ENCODE measurements at regions not wholly inside any gene's neighbourhood (a gene's known extent, or its start where the extent isn't known, plus 50 kb on each side); places are given as distances from the start of the nearest gene placed in this dataset.

DNA sequence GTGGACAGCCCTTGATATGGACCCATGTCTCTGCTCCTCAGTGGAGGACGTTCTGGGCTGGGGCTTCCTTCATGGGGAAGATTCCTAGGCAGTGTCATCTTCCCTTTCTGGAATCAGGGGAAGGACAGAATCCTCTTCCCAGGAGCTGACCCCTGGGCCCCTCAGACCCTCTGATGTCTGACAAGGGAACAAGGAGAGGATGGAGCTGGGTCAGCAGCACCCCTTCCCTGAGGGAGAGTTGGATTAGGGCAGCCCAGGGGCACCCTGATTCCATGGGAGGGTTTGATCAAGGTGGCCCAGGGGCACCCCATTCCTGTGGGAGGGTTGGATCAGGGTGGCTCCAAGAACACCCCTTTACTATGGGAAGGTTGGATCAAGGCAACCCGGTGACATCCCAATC, 86.5 kb downstream of the ACKR3 start:
- no peak for DNase-seq

DNA sequence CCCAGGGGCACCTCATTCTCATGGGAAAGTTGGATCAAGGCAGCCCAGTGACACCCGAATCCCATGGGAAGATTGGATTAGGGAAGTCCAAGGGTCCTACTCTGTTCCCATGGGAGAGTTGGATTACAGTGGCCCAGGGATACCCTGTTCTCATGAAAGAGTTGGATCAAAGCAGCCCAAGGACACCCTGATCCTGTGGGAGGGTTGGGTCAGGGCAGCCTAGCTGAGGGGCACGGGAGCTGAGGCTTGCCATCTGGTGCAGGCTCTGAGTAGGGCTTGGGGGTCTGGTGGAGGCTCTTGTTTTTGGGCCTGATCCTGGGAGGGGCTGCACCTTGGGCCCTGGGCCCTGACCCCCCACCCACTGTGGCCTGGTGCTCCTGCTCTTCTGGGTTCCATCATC, 87.1 kb downstream of the ACKR3 start:
- no peak for DNase-seq

- DNase-seq: no peak
Observed at GRCh38 chr2:236657215-236657614, 87.6 kb downstream of the ACKR3 start.

DNA sequence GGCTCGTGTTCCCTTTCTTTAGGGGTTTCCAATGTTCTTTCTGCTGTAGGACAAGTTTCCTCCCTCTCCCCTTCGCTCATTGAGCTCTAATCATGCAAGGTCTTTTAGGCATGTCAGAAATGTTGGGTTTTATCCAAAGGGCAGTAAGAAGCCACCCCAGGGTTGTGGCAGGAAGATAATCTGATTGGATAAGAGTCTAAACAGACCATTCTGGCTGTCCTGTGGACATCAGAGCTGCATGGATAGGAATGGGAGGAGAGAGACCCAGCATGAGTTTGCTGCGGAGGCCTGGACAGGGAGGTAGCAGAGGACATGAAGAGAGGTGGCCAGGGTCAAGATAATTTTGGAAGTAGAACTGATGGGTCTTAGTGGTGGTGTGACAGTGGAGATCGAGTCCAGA, 88.2 kb downstream of the ACKR3 start:
- DNase-seq: no peak

DNA sequence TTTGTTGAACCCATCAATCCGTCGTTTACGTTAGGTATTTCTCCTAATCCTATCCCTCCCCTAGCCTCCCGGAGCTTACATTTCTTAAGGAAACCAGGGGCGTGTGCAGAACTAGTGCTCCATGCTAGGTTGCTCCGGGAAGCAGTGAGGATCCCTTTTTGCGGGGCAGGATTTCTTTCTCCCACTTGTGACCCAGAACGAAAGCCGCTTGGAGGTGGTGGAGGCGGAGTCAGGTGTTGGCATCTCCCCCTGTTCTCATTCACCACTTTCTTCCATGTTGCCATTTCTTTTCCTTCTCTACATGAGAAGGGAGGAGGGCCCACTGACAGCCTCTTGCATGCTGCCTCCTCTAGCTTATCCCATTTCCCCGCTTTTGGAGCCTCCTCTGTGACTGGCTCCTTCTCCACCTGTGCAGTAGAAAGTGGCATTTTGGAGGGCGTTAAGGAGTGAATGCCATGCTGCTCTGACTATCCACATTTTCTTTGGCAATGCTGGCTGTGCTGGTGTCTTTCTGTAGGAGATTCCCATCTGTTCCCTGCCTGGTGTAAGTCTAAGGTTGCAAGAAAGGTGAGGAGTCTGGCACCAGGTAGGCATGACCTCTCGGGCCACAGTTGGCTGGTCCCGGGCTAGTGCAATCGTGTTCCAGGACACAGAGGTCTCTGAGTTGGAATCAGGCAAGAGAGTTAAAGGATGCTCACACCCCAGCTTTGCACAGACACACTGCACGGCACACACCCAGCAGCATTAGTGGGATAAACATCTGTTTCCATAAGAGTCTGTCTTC, 89.5 kb downstream of the ACKR3 start:
- DNase-seq: no peak

DNA sequence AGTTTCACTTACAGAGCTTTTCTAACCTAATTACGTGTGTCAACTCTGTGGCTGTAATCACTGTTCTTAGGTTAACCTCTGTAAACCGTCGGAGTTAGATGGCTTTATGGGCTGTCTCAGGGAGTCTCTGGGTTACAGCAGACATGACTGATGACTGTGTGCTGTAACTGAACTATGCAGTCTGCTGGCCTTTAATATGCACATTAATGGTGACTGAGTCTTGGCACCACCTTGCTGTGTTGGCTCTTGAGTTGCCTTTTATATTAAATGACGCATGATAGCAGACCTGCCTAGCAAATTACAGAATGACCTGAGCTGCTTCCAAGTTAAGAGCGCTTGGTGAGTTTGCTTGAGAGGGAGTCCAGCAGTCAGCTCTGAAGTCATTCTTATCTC, 90.1 kb downstream of the ACKR3 start:
- DNase-seq: no peak

GRCh38 chr2:236661061-236661761, 91.6 kb downstream of the ACKR3 start:
- no peak for DNase-seq

DNA sequence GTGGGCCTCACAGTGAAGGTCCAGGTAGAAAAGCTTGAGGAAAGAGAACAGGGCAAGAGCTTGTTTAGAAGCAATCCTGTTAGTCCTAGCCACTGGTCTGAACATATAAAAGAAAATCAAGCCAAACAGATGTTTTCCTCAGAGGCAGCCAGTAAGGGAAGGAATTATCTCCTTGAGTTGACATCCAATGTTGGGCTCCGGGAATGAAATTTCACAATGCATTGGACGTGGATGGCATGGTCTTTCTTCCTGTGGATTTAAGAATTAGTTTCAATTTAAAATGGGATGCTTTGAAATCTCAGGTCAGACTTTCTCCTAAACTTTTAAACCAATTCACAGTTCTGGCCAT, 92.1 kb downstream of the ACKR3 start:
- no peak for DNase-seq

GRCh38 chr2:236662231-236663185, 92.9 kb downstream of the ACKR3 start:
- no peak for DNase-seq

DNA sequence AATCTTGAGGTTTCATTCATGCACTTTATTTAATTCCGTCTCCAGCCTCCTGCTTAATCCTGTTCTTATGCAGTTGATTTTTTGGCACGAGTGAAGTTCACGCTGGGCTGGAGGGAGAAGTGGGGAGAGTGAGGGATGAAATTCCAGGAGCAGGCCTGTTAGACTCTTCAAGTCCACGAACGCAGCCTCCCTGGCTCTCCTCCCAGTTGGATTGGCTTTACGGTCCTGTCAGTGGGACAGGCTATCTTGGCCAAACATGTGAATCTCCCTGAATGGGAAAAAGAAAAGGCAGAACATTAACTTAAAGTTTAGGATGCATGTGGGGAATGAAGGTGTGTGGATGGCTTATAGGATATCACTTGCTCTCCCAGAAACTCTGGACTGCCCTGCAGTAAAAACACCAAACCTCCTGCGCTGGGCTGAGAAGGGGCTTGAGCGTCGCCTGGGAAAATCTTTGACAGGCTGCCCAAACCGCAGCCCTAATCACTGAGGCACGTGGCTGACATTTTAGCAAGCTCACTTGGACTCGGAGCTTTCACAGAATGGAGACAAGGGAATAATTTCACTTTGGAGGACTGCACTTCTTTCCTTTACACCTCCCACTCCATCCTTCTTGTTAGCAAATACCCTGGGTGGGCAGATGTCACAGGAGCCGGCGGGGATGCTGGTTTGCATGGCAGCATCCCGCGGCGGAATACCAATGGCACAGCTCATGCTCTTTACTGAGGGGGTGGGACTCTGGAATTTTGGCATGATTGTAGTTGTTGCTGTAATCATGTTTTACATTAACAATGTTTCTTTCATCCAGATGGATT, 93.9 kb downstream of the ACKR3 start:
- DNase-seq: no peak

DNA sequence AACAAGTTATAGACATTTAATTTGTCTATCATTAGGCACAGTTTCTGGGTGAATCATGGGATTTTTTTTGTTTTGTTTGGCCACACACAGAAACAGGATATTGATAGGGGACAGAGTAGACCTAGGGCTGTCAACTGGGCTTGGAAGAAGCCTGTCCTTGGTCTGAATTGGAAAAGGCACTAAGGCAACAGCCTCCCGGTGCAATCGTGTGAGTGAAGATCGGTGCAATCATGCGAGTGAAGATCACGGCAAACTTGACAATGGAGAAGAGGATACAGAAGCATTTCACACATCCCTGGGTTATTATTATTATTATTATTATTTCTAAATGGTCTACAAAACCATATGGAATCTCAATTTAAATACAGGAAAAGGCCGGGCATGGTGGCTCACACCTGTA, 94.5 kb downstream of the ACKR3 start:
- DNase-seq: no peak

DNA sequence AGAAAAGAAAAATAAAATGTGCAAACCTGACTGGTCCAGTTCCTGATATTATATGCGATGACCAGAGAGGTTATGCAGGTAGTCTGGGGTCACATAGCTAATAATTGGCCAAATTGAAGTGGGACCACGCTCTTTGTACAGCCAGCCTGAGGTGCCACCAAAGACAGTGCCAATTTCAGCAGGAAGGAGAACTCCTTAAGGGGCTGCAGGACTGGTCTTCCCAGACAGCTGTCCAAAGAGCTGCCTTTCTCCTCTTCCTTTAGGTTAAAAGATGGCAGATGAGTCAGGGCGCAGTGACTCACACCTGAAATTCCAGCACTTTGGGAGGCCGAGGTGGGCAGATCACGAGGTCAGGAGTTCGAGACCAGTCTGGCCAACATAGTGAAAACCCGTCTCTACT, 95.5 kb downstream of the ACKR3 start:
- no peak for DNase-seq

- DNase-seq: no peak
Observed at GRCh38 chr2:236665572-236666118, 96.0 kb downstream of the ACKR3 start.

GRCh38 chr2:236666646-236667204, 97.1 kb downstream of the ACKR3 start:
- no peak for DNase-seq

- DNase-seq: no peak
Observed at GRCh38 chr2:236667526-236667925, 97.9 kb downstream of the ACKR3 start.

DNA sequence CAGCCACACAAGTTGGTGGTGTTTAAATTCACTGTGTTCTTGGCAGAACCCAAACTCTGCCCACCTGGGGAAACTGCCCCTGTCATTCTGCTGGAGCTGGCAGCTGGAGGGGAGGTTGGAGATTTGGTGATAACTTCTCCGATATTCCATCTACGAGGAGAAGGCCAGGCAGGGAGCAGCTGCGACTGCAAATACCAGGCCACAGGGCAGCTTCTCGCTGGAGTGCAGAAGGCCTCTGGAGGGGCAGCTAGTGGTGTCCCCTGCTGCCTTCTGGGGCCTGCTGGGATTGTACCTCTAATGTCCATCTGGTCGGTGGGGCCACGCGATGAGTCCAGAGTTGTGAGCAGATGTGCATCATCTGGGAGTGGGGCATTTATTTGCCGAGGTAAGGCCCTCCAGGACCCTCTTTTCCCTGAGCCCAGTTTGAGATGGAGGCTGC, 98.9 kb downstream of the ACKR3 start:
- DNase-seq: no peak

GRCh38 chr2:236670235-236670620, 100.6 kb downstream of the ACKR3 start:
- DNase-seq: no peak

DNA sequence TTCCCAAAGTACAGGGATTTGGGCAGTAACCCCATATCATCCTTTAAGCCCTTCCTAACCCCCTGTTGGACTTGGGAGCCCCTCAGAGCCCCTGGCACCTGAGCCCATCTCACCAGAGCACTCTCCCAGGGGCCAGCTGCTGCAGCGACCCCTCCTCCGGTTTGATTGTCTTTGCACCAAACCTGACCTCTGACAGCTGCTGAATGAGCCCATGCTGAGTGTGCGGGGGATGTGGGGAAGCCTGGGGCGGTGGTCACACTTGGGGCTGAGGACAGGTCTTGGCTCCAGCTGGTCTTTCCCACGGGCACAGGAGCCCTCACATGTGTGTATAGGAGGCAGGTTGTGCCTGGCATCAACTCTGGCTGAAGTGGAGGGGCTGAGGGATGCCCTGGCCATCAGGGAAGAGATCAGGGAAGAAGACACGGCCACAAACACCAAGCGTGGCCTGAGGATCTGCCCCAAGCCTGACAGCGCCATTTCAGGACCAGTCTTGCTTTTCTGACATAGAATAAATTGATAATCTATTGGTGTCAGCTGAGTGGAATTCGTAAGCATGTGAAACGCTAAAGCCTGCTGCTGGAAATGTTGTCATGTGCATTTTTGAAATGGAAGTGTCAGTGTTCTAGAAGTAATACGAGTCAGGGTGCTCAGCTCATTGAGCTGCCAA, 102.4 kb downstream of the ACKR3 start:
- no peak for DNase-seq

GRCh38 chr2:236672606-236673005, 103.0 kb downstream of the ACKR3 start:
- DNase-seq: no peak

DNA sequence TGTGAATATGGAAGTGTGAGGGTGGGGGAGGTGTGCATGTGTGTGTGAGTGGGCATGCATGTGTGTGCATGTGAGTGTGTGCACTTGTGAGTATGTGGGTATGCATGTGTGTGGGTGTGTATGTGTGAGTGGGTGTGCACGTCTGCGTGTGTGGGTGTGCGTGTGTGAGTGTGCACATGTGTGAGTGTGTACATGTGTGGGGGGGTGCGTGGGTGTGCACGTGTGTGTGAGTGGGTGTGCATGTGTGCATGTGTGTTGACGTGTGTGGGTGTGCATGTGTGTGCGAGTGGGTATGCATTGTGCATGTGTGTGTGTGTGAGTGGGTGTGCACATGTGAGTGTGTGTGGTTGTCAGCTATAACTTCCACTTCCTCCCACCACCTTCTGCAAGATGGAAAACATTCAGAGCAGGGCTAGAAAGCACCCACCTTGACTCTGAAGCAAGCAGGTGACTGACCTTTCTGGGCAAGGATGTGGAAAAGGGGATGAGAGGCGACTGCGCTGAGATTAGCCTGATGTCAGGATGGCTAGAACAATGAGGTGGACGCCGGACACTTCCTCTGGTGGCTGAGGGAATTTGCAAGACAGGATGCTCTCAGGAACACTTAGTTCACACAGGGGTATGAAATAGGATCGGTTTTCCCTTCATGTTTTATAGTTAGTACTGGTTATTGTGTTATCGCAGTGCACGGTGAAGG, 103.6 kb downstream of the ACKR3 start:
- no peak for DNase-seq

GRCh38 chr2:236673823-236674185, 104.2 kb downstream of the ACKR3 start:
- no peak for DNase-seq

Data from activated T-cell treated with anti-CD3 and anti-CD28 coated beads, Interleukin-2, amount 50 U/mL, for 1 hour (primary cell).